ENCODE measurements at regions not wholly inside any gene's neighbourhood (a gene's known extent, or its start where the extent isn't known, plus 50 kb on each side); places are given as distances from the start of the nearest gene placed in this dataset.

GRCh38 chr5:103475629-103476240, 86.9 kb downstream of the NUDT12 start:
- H3K27me3 ChIP-seq (ENCODE audit: control insufficient read depth, insufficient read depth, low read length) = no peaks in the 10 kb centered on the region
- H3K9ac ChIP-seq (ENCODE audit: low read depth, low read length) = no peak overlapping the region
- H3K9me3 ChIP-seq (ENCODE audit: control insufficient read depth, insufficient read depth, low read length) = no peaks in the 10 kb centered on the region
- H3K4me3 ChIP-seq (ENCODE audit: low read depth, low read length) = no peak overlapping the region
- no peaks in the 10 kb centered on the region for H3K36me3 ChIP-seq (ENCODE audit: control insufficient read depth, insufficient read depth, low read length)
- peaks cover 2% of the 10 kb centered on the region for H3K4me1 ChIP-seq (ENCODE audit: control insufficient read depth, insufficient read depth, low read length)

DNA sequence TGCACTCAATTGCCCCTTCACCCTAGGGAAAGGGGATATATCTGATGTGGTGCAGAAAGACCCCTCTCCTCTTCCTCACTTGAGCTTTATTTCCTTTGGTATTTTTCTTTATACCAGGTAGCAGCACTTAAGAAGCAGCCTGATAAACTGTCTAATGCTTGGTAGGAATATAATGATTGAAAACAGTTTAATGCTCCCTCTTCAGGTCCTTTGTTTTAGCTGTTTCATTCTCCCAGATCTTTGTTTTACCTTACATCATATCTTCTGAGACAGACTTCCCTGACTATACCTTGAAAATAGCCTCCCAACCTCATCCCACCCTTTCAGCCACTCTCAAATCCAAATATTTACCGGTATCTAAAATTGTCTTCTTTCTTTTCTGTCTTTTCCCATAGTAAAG, 87.9 kb downstream of the NUDT12 start:
- Histone ChIP-seq H3K9me3 (ENCODE audit: control insufficient read depth, insufficient read depth, low read length) (no peaks in the 10 kb centered on the region), H3K4me3 (ENCODE audit: low read depth, low read length) (no peak overlapping the region), H3K4me1 (ENCODE audit: control insufficient read depth, insufficient read depth, low read length) (peaks cover 2% of the 10 kb centered on the region), H3K9ac (ENCODE audit: low read depth, low read length) (no peak overlapping the region), H3K27me3 (ENCODE audit: control insufficient read depth, insufficient read depth, low read length) (no peaks in the 10 kb centered on the region), H3K36me3 (ENCODE audit: control insufficient read depth, insufficient read depth, low read length) (no peaks in the 10 kb centered on the region)

DNA sequence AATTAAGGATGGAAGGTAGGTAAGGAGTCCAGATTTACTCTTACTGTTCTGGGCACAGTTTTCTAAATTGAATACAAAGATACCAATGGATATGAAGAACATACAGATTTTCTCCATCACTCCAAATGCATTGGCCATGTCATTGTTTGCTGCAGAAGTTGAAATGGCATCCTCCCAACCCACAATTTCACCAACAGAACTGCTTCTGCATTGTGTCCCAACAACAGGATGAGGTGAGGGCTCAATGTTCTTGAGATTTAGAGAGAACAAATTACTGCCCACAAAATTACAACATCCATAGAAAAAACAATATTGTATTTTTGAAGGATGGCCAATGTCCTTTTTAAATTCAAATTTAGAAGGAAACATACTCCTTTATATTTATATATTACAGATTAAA, 88.9 kb downstream of the NUDT12 start:
- H3K4me3 ChIP-seq (ENCODE audit: low read depth, low read length) = no peak overlapping the region
- H3K9me3 ChIP-seq (ENCODE audit: control insufficient read depth, insufficient read depth, low read length) = no peaks in the 10 kb centered on the region
- no peak overlapping the region for H3K9ac ChIP-seq (ENCODE audit: low read depth, low read length)
- no peaks in the 10 kb centered on the region for H3K36me3 ChIP-seq (ENCODE audit: control insufficient read depth, insufficient read depth, low read length)
- no peaks in the 10 kb centered on the region for H3K27me3 ChIP-seq (ENCODE audit: control insufficient read depth, insufficient read depth, low read length)
- peaks cover 2% of the 10 kb centered on the region for H3K4me1 ChIP-seq (ENCODE audit: control insufficient read depth, insufficient read depth, low read length)

GRCh38 chr5:103472830-103473229, 89.8 kb downstream of the NUDT12 start:
- no peaks in the 10 kb centered on the region for H3K27me3 ChIP-seq (ENCODE audit: control insufficient read depth, insufficient read depth, low read length)
- H3K4me1 ChIP-seq (ENCODE audit: control insufficient read depth, insufficient read depth, low read length) = peaks cover 2% of the 10 kb centered on the region
- H3K9ac ChIP-seq (ENCODE audit: low read depth, low read length) = no peak overlapping the region
- H3K4me3 ChIP-seq (ENCODE audit: low read depth, low read length) = no peak overlapping the region
- no peaks in the 10 kb centered on the region for H3K9me3 ChIP-seq (ENCODE audit: control insufficient read depth, insufficient read depth, low read length)
- H3K36me3 ChIP-seq (ENCODE audit: control insufficient read depth, insufficient read depth, low read length) = no peaks in the 10 kb centered on the region

- no peak overlapping the region for H3K9ac ChIP-seq (ENCODE audit: low read depth, low read length)
- no peaks in the 10 kb centered on the region for H3K36me3 ChIP-seq (ENCODE audit: control insufficient read depth, insufficient read depth, low read length)
- no peak overlapping the region for H3K4me3 ChIP-seq (ENCODE audit: low read depth, low read length)
- H3K9me3 ChIP-seq (ENCODE audit: control insufficient read depth, insufficient read depth, low read length) = no peaks in the 10 kb centered on the region
- H3K27me3 ChIP-seq (ENCODE audit: control insufficient read depth, insufficient read depth, low read length) = no peaks in the 10 kb centered on the region
- peaks cover 2% of the 10 kb centered on the region for H3K4me1 ChIP-seq (ENCODE audit: control insufficient read depth, insufficient read depth, low read length)
Measured at GRCh38 chr5:103472265-103472664, 90.3 kb downstream of the NUDT12 start.

DNA sequence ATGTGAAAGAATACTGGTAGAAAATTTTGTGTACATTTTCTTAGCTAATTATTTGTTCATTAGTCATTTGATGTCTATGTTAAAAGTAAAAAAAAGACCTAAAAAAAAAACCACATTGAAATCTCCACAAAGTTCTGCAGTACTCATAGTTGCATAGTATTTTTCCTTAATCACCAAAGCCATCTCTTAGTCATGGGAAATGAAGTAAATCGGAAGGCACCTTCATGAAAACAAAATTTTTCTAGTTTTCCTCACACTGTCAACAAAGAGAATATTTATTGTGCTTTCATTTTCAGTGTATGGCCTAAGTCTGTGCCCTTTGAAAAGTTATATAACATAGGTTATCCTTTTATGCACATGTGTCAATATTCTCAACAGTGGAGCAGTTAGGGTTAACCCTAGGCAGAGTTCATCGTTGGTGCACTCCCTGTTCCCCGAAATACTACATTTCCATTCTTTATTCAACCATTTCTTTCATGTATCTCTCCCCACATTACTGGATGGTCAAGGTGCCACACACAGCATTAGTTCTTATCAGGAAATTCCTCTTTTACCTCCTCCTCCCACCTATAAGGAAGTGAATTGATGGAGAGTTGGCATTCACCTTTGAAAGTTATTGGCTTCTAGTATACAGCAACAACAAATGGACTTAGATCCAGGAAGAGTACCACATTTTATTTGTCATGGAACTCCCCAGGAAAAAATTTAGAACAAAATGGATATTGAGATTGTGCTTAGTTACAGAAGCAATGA, 93.1 kb downstream of the NUDT12 start:
- no peaks in the 10 kb centered on the region for H3K4me1 ChIP-seq (ENCODE audit: control insufficient read depth, insufficient read depth, low read length)
- no peaks in the 10 kb centered on the region for H3K27me3 ChIP-seq (ENCODE audit: control insufficient read depth, insufficient read depth, low read length)
- H3K9ac ChIP-seq (ENCODE audit: low read depth, low read length) = no peak overlapping the region
- no peak overlapping the region for H3K4me3 ChIP-seq (ENCODE audit: low read depth, low read length)
- no peaks in the 10 kb centered on the region for H3K9me3 ChIP-seq (ENCODE audit: control insufficient read depth, insufficient read depth, low read length)
- H3K36me3 ChIP-seq (ENCODE audit: control insufficient read depth, insufficient read depth, low read length) = no peaks in the 10 kb centered on the region

DNA sequence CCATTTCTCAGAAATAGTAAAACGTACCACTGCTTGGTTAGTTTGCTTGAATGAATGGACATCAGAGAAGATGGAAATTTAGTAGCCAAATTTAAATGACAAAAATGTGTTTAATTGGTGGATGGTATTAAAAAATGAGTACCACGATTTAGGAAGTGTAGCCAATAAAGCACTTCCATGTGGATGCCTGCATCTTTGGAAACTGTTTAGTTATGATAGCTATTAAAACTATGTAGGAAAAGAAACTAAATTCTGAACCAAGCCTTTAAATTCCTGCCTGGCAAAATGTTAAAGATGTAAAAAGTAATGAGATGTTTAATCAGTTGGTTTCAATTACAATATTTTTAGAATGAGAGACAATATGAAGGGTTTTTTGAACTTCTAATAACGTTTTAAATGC, 94.8 kb downstream of the NUDT12 start:
- H3K27me3 ChIP-seq (ENCODE audit: control insufficient read depth, insufficient read depth, low read length) = no peaks in the 10 kb centered on the region
- no peaks in the 10 kb centered on the region for H3K4me1 ChIP-seq (ENCODE audit: control insufficient read depth, insufficient read depth, low read length)
- H3K9ac ChIP-seq (ENCODE audit: low read depth, low read length) = no peak overlapping the region
- H3K9me3 ChIP-seq (ENCODE audit: control insufficient read depth, insufficient read depth, low read length) = no peaks in the 10 kb centered on the region
- H3K4me3 ChIP-seq (ENCODE audit: low read depth, low read length) = no peak overlapping the region
- no peaks in the 10 kb centered on the region for H3K36me3 ChIP-seq (ENCODE audit: control insufficient read depth, insufficient read depth, low read length)

DNA sequence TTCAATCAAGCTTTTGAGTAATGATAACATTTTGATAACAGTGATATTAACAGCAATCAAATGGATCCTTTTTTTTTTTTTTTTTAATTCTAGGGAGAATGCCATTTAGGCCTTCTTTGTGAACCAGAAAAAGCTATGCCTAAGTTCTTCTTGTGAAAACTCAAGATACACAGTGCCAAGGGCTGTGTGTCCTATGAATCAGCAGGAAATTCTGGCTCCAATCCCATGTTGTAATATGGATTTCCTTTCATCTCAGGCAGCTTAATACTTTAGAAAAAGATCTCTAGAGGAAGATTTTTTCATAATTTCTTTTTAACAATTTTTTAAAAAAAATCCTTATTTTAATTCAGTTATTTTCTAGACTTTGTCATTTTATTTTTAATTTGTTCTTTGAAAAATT, 96.1 kb downstream of the NUDT12 start:
- Histone ChIP-seq H3K36me3 (ENCODE audit: control insufficient read depth, insufficient read depth, low read length) (no peaks in the 10 kb centered on the region), H3K27me3 (ENCODE audit: control insufficient read depth, insufficient read depth, low read length) (no peaks in the 10 kb centered on the region), H3K4me3 (ENCODE audit: low read depth, low read length) (no peak overlapping the region), H3K4me1 (ENCODE audit: control insufficient read depth, insufficient read depth, low read length) (no peaks in the 10 kb centered on the region), H3K9ac (ENCODE audit: low read depth, low read length) (no peak overlapping the region), H3K9me3 (ENCODE audit: control insufficient read depth, insufficient read depth, low read length) (no peaks in the 10 kb centered on the region)

- Histone ChIP-seq H3K36me3 (ENCODE audit: control insufficient read depth, insufficient read depth, low read length) (no peaks in the 10 kb centered on the region), H3K27me3 (ENCODE audit: control insufficient read depth, insufficient read depth, low read length) (no peaks in the 10 kb centered on the region), H3K4me1 (ENCODE audit: control insufficient read depth, insufficient read depth, low read length) (no peaks in the 10 kb centered on the region)
Measured at GRCh38 chr5:103465891-103466290, 96.7 kb downstream of the NUDT12 start.

GRCh38 chr5:103464835-103465484, 97.6 kb downstream of the NUDT12 start:
- H3K27me3 ChIP-seq (ENCODE audit: control insufficient read depth, insufficient read depth, low read length) = no peaks in the 10 kb centered on the region
- no peaks in the 10 kb centered on the region for H3K4me1 ChIP-seq (ENCODE audit: control insufficient read depth, insufficient read depth, low read length)
- no peaks in the 10 kb centered on the region for H3K9me3 ChIP-seq (ENCODE audit: control insufficient read depth, insufficient read depth, low read length)
- no peaks in the 10 kb centered on the region for H3K36me3 ChIP-seq (ENCODE audit: control insufficient read depth, insufficient read depth, low read length)
- H3K9ac ChIP-seq (ENCODE audit: low read depth, low read length) = no peak overlapping the region
- no peak overlapping the region for H3K4me3 ChIP-seq (ENCODE audit: low read depth, low read length)

More at GRCh38 chr5:103465891-103466290, 96.7 kb downstream of the NUDT12 start:
- H3K9ac ChIP-seq (ENCODE audit: low read depth, low read length) = no peak overlapping the region
- no peaks in the 10 kb centered on the region for H3K9me3 ChIP-seq (ENCODE audit: control insufficient read depth, insufficient read depth, low read length)
- H3K4me3 ChIP-seq (ENCODE audit: low read depth, low read length) = no peak overlapping the region

GRCh38 chr5:103463261-103463660, 99.3 kb downstream of the NUDT12 start:
- Histone ChIP-seq H3K4me3 (ENCODE audit: low read depth, low read length) (no peak overlapping the region), H3K36me3 (ENCODE audit: control insufficient read depth, insufficient read depth, low read length) (no peaks in the 10 kb centered on the region), H3K4me1 (ENCODE audit: control insufficient read depth, insufficient read depth, low read length) (no peaks in the 10 kb centered on the region), H3K27me3 (ENCODE audit: control insufficient read depth, insufficient read depth, low read length) (no peaks in the 10 kb centered on the region), H3K9ac (ENCODE audit: low read depth, low read length) (no peak overlapping the region), H3K9me3 (ENCODE audit: control insufficient read depth, insufficient read depth, low read length) (no peaks in the 10 kb centered on the region)

GRCh38 chr5:103461243-103461642, 101.3 kb downstream of the NUDT12 start:
- no peaks in the 10 kb centered on the region for H3K9me3 ChIP-seq (ENCODE audit: control insufficient read depth, insufficient read depth, low read length)
- no peaks in the 10 kb centered on the region for H3K4me1 ChIP-seq (ENCODE audit: control insufficient read depth, insufficient read depth, low read length)
- no peak overlapping the region for H3K4me3 ChIP-seq (ENCODE audit: low read depth, low read length)
- H3K36me3 ChIP-seq (ENCODE audit: control insufficient read depth, insufficient read depth, low read length) = no peaks in the 10 kb centered on the region
- H3K9ac ChIP-seq (ENCODE audit: low read depth, low read length) = no peak overlapping the region
- H3K27me3 ChIP-seq (ENCODE audit: control insufficient read depth, insufficient read depth, low read length) = no peaks in the 10 kb centered on the region

All from iPS-15b (cell line).